ENCODE measurements at regions not wholly inside any gene's neighbourhood (a gene's known extent, or its start where the extent isn't known, plus 50 kb on each side); places are given as distances from the start of the nearest gene placed in this dataset.
"Not testable (repeated sequence)": the region's sequence is repeated elsewhere in the genome, so short reads cannot be mapped to it uniquely, and the experiment has no call there.

- no peak for DNase-seq
Observed at GRCh38 chr11:87870086-87870485, 305.2 kb downstream of the RAB38 start.

- no peak for DNase-seq
Observed at GRCh38 chr11:87866951-87867350, 308.3 kb downstream of the RAB38 start.

GRCh38 chr11:87861030-87861429 is 314.2 kb downstream of the RAB38 start:
- DNase-seq: no peak

GRCh38 chr11:87859636-87860035 is 315.6 kb downstream of the RAB38 start:
- no peak for DNase-seq

- no peak for DNase-seq
Observed at GRCh38 chr11:87851827-87852226, 323.4 kb downstream of the RAB38 start.

GRCh38 chr11:87851234-87851633 is 324.0 kb downstream of the RAB38 start:
- no peak for DNase-seq

GRCh38 chr11:87849216-87849615 is 326.0 kb downstream of the RAB38 start:
- DNase-seq: no peak

- no peak for DNase-seq
Observed at GRCh38 chr11:87840786-87841185, 334.5 kb downstream of the RAB38 start.

GRCh38 chr11:87832211-87832610 is 343.0 kb downstream of the RAB38 start:
- no peak for DNase-seq

GRCh38 chr11:87820011-87820410 is 355.2 kb downstream of the RAB38 start:
- no peak for DNase-seq

- DNase-seq: no peak
Observed at GRCh38 chr11:87819151-87819550, 356.1 kb downstream of the RAB38 start.

- no peak for DNase-seq
Observed at GRCh38 chr11:87812571-87813365, 362.5 kb downstream of the RAB38 start.

- DNase-seq: no peak
Observed at GRCh38 chr11:87810486-87810885, 364.8 kb downstream of the RAB38 start.

- no peak for DNase-seq
Observed at GRCh38 chr11:87809256-87809655, 366.0 kb downstream of the RAB38 start.

- DNase-seq: no peak
Observed at GRCh38 chr11:87804176-87804575, 371.1 kb downstream of the RAB38 start.

- no peak for DNase-seq
Observed at GRCh38 chr11:87803748-87804147, 371.5 kb downstream of the RAB38 start.

GRCh38 chr11:87784862-87785261 is 390.4 kb downstream of the RAB38 start:
- DNase-seq: not testable (repeated sequence)

- DNase-seq: no peak
Observed at GRCh38 chr11:87780068-87780413, 395.2 kb downstream of the RAB38 start.

- no peak for DNase-seq
Observed at GRCh38 chr11:87779276-87780067, 395.8 kb downstream of the RAB38 start.

- DNase-seq: no peak
Observed at GRCh38 chr11:87778357-87778756, 396.9 kb downstream of the RAB38 start.

- no peak for DNase-seq
Observed at GRCh38 chr11:87775036-87775435, 400.2 kb downstream of the RAB38 start.

- no peak for DNase-seq
Observed at GRCh38 chr11:87769661-87770060, 405.6 kb downstream of the RAB38 start.

- DNase-seq: no peak
Observed at GRCh38 chr11:87767615-87768014, 407.6 kb downstream of the RAB38 start.

GRCh38 chr11:87764075-87764474 is 411.2 kb downstream of the RAB38 start:
- not testable (repeated sequence) for DNase-seq
